ENCODE measurements at regions not wholly inside any gene's neighbourhood (a gene's known extent, or its start where the extent isn't known, plus 50 kb on each side); places are given as distances from the start of the nearest gene placed in this dataset.

GRCh38 chr3:72093992-72094334, 309.0 kb upstream of the PROK2 start:
- TF ChIP-seq CTCF (IDR thresholded peaks at IDR 0.05), result no peak
- no peak for TF ChIP-seq POLR2A (IDR thresholded peaks at IDR 0.05)

Data from right lobe of liver (tissue), 4 donors.